Astrocyte of the cerebellum (primary cell): ENCODE measurements at regions not wholly inside any gene's neighbourhood (a gene's known extent, or its start where the extent isn't known, plus 50 kb on each side); places are given as distances from the start of the nearest gene placed in this dataset.
"Not testable (repeated sequence)": the region's sequence is repeated elsewhere in the genome, so short reads cannot be mapped to it uniquely, and the experiment has no call there.

Source experiments
- DNase-seq: peaks from one replicate; pipeline ENCODE4 v3.0.0-alpha.2; 2011; ENCODE audit warnings: low read depth
- H3K4me3 ChIP-seq: 2 replicates; pipeline ENCODE4 v1.5.1; 2011; ENCODE audit warnings: mild to moderate bottlenecking, low read depth, low read length, moderate library complexity
- CTCF ChIP-seq: IDR thresholded peaks from 2 replicates; pipeline ENCODE4 v1.5.1; 2012; ENCODE audit warnings: low read length, low read depth, moderate library complexity, mild to moderate bottlenecking; ENCODE audit errors: missing control alignments
- in situ Hi-C: cut with HindIII; loops from 2 replicates; pipeline ENCODE4 v1.10.0; 2017; ENCODE audit warnings: low sequenced_read_pairs

- no peak overlapping the region for H3K4me3 ChIP-seq
- in situ Hi-C loops, result no loop called here
- peak; percentile 41 for DNase-seq
- TF ChIP-seq CTCF, result no peak
These were observed 85.3 kb upstream of the C16orf82 start for GRCh38 chr16:26981266-26981938.

GRCh38 chr16:26982422-26982821 lies 84.3 kb upstream of the C16orf82 start:
- DNase-seq, result no peak
- no peak for TF ChIP-seq CTCF
- in situ Hi-C loops, result no loop called here
- H3K4me3 ChIP-seq, result no peak overlapping the region

- DNase-seq, result no peak
- no peak for TF ChIP-seq CTCF
- H3K4me3 ChIP-seq, result no peak overlapping the region
- in situ Hi-C loops, result no loop called here
These were observed 83.3 kb upstream of the C16orf82 start for GRCh38 chr16:26983426-26983825.

GRCh38 chr16:26985100-26986065 lies 81.3 kb upstream of the C16orf82 start:
- no peak for DNase-seq
- in situ Hi-C loops, result loop anchor here (5.0 kb wide), 1 partner anchor 57 kb away; no protein-coding TSS in a partner anchor
- TF ChIP-seq CTCF, result no peak

GRCh38 chr16:26987597-26988010 lies 79.1 kb upstream of the C16orf82 start:
- peak; percentile 85 for DNase-seq
- TF ChIP-seq CTCF, result no peak
- H3K4me3 ChIP-seq, result no peak overlapping the region
- in situ Hi-C loops, result loop anchor here (5.0 kb wide), 1 partner anchor 55 kb away; no protein-coding TSS in a partner anchor

More at GRCh38 chr16:26985100-26986065, 81.3 kb upstream of the C16orf82 start:
- H3K4me3 ChIP-seq, result no peak overlapping the region

- H3K4me3 ChIP-seq, result no peak overlapping the region
- no peak for TF ChIP-seq CTCF
- in situ Hi-C loops, result loop anchor here (5.0 kb wide), 1 partner anchor 54 kb away; no protein-coding TSS in a partner anchor
- no peak for DNase-seq
These were observed 78.5 kb upstream of the C16orf82 start for GRCh38 chr16:26988186-26988585.

GRCh38 chr16:26990384-26991120 lies 76.2 kb upstream of the C16orf82 start:
- in situ Hi-C loops, result not testable (repeated sequence)

More at GRCh38 chr16:26990384-26991120, 76.2 kb upstream of the C16orf82 start:
- DNase-seq, H3K4me3 ChIP-seq: not testable (repeated sequence)
